D341Med (cell line): ENCODE measurements at regions not wholly inside any gene's neighbourhood (a gene's known extent, or its start where the extent isn't known, plus 50 kb on each side); places are given as distances from the start of the nearest gene placed in this dataset.
A peak's percentile ranks its signal among the peaks of the same experiment; 100 is the strongest.
"Not testable (repeated sequence)": the region's sequence is repeated elsewhere in the genome, so short reads cannot be mapped to it uniquely, and the experiment has no call there.

Experiments used
- DNase-seq: peaks from one replicate; pipeline ENCODE4 v3.0.0; 2012; ENCODE audit warnings: low spot score

DNA sequence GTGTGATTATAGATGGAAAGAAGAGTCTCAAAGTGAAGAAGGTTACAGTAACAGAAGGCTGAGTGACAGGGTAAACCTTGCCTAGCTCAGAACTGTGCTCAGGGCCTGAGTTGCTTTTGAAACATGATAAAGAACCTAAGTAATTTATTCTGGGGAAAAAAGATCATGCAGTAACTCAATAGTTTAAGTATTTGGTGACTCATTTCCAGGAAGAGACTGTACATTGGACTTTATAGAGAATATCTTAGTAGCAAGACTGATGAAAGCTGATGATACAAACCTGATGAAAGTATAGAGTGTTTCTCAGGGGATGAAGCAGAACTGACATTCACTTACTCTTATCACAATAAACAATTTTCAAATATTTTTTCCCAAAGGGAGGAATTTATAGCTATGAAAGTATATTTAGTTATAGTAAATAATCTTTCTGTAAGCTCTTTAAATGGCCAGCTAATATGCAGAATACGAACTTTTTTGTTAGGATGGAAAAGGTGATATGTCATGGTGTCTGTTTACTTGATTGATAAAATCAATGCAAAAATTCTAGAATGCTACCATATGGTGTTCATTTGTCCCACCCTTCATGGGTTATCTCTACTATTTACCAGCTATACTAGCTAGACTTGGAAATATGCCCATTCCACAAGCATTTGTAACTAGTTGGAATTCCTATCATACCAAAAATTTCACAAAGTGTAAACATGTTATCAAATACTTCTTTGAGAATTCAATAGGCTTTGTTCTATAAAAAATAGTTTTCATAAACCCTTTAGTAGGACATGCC is 1265.5 kb upstream of the ACVR2A start:
- DNase-seq: no peak

DNA sequence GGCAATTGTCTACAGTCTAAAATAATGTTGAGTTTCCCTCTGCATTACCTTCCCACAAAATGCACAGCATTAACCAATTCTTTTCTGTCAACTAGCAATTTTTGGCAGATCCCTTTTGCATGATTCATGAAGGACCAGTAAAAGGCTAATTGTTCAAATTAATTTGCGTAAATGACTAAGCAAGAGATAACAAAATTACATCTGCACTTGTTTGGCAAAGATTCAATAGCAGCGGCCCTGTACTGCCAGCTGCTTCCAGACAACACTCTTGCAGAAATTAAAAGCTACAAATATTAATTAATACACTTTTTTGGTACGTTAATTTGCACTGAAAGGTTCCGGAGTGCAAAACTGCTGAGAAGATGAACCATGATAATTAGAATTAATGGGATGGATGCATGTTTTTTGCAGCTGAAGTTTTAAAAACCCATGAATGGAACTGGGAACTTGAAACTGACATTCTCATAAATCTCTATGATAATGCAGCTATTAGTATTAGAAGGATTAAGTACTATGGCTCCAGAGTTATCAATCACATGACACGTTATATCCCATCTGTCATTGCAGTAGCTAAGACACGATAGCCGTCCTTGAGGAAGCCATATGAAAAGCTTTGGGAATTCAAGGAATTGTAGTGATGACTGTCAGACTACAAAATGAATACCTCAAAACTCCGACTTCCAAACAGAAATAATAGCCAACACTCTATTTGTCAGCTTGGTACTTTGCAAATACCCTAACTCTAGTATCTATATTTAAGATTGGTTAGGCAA is 1268.3 kb upstream of the ACVR2A start:
- DNase-seq: peak; percentile 34

DNA sequence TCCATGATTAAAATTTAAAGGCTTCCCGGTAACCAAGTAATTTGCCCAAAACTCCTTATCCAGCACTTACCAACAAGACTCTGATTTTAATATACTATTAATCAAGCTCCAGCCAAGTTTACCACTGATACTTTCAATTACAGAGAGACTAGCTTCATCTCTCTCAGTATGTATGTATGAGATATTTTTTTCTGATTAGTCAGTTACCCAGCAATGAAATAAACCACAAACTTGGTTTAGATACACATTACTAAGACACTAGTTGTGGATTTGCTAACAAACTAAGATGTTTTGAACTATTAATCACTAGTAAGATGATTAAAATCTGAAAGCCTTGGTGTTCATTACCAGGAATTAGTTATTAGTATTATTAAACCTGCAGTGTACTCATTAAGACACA is 1272.2 kb upstream of the ACVR2A start:
- no peak for DNase-seq

DNA sequence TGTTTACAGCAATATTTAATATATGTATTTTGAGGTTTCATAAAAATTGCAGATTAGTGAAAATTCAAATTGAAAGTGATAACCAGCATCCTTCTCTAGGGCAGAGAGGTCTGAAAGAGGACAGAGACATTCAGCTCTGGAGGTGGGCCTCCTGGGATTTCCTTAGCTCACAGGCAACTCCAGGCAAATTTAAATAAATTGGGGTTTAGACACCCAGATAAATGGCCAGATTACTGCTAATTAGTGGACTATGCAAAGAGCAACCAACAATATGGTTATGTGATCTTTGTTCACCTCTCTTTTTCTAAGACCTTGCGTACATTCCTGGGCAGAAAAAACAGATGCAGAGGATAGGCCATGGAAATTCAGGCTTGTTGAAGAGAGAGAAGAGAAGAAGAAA is 1282.8 kb upstream of the ACVR2A start:
- DNase-seq: no peak

DNA sequence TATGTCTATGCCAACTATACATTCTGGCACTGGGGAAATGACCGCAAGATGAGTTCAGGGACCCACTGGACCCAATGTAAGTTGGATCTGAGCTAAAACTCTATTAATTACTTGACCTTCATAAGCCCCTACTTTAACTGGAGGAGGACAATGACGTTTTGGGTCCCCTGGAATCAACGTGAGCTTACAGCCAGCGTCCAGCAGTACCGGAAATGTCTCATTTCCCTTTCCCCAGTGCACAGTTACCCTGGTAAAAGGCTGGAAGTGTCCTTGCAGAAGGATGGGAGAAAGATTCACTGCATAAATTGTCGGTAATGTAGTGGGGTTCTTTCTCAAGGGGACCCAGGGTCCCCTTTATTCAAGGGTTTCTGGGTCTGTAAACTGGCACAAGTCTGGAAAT is 1297.6 kb upstream of the ACVR2A start:
- no peak for DNase-seq

DNA sequence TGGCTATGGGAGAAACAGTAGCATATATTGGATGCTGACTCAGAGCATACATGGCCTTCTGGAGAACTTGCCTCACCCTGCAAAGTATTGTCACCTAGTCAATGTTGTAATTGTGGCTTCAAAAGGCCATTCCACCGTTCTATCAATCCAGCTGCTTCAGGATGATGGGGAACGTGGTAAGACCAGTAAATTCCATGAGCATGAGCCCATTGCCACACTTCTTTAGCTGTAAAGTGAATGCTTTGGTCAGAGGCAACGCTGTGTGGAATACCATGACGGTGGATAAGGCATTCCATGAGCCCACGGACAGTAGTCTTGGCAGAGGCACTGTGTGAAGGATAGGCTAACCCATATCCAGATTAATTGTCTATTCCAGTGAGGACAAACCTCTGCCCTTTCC is 1300.1 kb upstream of the ACVR2A start:
- DNase-seq: no peak

DNA sequence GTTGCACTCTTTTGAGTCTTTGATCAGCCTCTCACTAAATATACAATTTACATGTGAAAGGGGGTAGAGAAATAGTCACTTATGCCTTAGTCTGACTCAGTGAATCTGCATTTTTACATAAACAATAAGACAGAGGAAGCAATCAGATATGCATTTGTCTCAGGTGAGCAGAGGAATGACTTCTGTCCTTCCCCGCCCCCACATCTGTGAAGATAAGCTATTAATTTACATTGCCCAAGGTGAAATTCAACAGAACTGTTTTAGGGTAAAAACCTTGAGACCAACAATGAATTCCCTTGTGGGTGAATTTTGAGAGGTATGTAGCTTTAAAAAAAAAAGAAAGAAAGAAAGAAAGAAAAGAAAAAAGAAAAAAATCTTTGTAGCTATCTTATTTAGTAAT is 1302.9 kb upstream of the ACVR2A start:
- no peak for DNase-seq

DNA sequence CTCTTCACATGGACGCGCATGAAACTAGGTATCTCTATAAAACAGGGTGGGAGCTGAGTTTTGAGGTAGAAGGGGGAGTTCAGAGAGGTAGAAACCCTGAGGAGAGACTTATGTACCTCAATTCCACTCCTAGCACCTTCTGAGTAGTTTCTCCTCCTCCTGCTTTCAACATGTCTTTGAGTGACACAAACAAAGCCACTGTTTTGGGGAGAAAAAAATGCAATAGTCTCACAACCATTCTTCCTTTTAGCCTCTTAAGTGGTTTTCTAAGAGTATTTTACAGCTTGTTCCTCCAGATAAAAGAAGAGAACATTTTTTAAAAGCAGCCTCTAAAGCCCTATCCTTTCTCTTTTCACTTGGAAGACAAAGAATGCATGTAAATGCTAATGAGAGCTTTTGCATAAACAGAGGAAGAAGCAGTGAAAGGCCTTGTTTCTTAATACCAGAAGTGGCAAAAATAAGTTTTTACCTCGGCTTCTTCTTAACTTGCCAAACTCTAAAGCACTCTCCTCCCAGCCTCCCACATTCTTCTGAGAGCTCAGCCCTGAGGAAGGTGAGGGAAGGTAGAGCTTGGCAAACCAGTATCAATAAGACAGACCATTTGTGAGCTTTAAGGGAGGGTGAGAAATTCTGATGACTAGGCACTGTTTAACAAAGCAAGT is 1304.4 kb upstream of the ACVR2A start:
- no peak for DNase-seq

DNA sequence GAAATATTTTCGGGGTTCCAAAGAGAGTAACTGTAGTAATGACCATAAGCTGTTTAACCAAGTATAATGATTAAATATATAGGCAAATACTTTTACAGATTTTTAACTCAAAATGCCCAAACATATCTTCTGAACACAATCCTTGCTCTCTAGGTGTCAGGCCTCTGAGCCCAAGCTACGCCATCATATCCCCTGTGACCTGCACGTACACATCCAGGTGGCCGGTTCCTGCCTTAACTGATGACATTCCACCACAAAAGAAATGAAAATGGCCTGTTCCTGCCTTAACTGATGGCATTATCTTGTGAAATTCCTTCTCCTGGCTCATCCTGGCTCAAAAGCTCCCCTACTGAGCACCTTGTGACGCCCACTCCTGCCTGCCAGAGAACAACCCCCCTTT is 1305.1 kb upstream of the ACVR2A start:
- DNase-seq: not testable (repeated sequence)

DNA sequence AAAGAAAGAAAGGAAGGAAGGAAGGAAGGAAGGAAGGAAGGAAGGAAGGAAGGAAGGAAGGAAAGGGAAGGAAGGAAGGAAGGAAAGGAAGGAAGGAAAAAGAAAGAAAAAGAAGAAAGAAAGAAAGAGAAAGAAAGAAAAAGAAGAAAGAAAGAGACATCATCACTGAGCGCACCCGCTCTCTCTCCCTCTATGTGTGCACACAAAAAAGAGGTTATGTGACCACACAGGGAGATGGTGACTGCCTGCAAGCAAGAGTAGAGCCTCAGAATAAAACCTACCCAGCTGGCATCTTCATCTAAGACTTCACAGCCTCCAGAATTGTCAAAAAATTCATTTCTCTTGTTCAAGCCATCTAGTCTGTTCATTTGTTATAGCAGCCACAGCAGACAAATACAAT is 1307.4 kb upstream of the ACVR2A start:
- no peak for DNase-seq

DNA sequence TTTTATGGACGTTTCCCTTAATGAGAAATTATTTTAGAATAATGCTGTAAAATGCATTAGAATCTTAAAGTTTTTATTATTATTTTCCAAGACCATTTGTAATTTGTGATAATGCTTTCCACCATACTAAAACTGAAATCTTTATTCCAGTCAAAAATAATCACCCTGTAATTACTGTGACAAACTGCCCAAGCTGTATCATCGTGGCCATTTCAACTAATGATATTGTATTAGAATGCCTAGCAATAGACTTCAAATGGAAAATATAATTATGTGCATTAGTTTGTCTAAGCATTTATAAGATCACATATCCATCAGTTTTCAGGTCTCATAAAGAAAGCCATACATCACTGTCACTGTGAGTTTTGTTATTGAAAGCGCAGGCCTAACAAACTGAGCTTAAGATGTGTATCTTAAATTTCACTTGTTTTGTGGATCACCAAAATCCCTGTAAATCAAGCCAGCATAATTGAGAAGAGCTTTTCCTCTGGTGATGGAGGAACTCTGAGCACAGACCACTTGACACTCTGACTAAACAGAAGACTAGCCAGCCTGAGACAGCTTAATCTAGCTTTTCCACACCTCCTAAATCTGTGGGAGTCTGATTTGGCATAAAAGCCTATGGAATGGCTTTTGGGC is 1312.2 kb upstream of the ACVR2A start:
- DNase-seq: no peak

DNA sequence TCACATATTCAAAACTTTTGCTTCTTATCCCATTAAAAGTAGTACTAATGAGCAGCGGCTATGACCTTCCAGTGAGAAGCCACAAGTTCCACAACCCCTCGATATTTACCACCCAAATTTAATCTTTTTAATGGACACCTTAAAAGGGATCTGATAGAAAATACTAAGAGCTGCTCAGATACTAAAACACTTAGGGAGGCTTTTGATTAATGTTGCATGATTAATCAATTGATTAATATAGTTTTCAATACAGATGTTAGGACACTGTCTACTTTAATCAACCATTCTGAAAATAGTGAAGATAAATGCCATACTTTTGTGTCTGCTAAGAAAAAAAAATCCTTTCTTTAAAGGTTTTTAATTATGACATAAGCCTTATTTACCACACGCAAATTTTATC is 1312.8 kb upstream of the ACVR2A start:
- no peak for DNase-seq

DNA sequence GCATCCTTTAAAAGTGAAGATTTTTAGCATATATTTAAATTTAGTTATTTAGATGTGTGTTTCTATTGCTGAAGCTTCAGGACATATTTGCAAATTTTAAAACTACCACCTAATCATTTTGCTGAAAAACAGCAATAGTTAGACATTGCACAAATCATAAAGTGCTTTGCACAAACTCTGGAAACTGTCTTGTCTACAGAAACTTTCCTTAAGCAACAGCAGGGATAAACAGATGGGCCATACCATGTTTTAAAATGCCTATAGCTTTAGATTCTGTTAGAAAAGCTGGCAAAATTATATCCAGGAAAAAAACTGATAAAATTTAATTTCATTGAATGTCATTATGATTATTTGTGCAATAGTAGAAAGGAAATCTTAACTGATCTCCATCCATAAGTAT is 1313.9 kb upstream of the ACVR2A start:
- no peak for DNase-seq

DNA sequence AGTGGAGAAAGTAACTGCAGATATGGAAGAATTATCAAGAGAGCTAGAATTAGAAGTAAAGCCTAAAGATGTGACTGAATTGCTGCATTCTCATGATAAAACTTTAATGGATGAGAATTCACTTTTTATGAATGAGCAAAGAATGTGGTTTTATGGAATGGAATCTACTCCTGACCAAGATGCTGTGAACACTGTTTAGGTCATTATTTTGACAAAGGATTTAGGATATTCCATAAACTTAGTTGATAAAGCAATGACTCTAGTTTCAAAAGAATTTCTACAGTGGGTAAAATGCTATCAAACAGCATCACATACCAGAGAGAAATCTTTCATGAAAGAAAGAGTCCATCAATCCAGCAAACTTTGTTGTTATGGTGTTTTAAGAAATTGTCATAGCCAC is 1317.7 kb upstream of the ACVR2A start:
- no peak for DNase-seq

DNA sequence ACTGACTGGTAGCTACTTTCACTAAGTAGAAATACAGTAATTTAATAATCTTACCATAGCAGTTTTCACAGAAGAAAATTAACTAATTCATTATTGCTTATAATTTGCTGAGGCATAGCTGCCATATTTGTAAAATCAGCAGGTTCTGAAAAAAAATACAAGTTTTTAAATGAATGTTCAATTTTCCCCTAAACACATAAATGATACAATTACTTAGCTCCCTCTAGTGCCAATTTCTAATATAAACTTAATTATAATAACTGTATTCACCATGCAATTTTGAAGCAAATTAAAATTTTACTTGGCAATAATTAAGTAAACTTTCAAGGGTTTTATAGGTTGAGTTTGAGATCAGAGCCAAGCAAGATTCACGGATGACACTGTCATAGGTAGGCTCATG is 1321.6 kb upstream of the ACVR2A start:
- DNase-seq: no peak

DNA sequence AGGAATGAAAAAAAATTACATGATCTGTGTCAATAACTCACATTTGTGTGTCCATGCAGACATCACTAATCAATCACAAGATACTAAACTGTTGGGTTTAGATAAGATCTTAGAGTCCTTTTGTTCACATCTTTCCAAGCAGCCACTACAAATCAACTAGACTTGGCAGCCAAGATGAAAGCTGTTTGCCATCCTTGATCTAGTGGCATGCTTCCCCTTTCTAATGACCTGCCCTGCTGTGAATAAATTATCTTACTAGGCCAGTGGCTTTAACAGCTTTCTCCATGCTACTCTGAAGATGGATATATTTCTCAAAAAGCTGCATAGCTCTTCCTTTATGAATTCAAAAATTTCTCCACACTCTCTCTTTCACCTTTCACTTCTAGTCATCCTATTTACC is 1338.0 kb upstream of the ACVR2A start:
- DNase-seq: no peak

DNA sequence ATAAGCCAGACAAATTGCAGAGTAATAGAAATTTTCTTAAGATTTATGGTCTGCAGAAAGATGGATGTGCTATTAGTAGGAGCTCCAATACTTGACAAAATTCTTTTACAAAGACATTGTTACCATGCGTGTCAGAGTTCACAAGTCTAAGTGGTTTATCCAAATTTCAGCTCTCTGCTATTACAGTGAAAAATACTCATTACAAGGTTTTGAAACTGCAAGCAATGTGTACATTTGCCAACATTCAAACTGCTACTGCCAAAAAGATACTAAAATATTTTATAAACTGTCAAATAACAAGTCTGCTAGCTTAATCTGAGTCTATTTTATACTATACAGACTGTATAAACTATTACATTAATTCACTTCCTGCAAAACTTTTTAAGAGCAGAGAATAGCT is 1341.5 kb upstream of the ACVR2A start:
- DNase-seq: no peak

DNA sequence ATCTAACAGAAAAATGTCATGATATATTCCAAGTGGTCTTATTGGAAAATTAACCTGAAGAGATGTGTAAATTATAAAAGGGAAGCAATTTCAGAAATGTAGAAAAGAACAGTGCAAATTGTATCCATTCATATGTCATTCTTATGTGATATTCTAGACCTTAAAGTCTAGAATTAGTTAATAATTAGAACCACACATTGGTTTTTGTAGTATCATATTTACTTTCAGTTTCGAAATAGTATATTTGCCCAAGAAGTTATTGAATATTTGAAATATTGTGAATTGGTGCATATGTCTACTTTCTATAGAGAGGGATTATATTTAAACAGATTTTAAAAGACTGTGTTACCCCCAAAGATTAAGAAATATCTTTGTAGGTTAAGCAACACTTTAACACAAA is 1348.6 kb upstream of the ACVR2A start:
- DNase-seq: no peak

DNA sequence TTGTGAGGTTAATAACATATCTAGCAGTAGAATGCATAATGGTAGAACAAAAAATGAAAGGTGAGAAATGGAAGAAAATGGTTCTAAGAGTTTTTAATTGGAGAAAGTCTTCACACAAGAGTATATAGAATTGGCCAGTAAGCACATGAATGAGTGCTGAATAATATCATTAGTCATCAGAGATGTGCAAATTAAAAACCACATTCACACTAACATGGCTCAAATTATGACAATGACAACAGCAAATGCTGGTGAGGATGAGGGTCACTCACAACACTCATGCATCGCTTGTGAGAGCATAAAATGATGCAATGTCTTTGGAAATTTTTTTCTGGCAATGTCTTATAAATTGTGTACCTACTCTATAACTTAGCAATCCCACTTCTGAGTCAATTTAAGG is 1355.4 kb upstream of the ACVR2A start:
- DNase-seq: no peak

DNA sequence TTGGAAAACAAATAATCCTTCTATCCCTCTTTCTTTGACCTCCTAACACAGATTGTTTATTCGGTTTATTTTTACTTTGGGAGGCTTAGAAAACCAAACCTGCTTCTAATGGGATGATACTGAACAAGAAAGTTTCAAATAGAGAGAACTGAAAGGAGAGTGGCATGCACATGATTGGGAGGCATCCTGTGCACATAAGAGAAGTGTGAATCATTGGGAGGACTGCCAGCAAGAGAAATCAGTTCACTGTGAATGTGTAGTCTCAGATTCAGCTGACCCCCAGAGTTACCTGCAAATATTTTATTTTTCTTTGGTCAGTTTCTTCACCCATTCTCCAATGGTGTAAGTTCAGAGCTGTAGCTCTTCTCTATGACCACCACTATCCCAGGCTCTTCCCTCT is 1363.2 kb upstream of the ACVR2A start:
- no peak for DNase-seq

DNA sequence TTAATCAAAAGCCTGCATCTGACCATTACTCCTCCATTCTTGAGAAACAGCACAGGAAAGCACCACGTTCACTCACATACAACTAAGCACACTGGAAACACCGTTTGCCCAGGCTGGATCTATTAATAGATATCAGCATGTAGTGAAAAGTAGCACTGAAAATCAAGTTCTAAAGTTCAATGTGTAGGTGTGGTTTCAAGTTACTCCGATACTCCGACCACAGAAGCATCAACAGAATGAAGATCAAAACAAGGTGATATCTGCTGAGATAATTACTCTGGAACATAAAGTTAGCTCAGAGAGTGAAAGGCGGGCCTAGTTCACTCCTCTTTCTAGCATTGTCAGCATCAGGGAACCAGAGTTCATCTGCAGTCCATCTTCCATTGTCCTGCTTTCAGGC is 1367.4 kb upstream of the ACVR2A start:
- DNase-seq: no peak

DNA sequence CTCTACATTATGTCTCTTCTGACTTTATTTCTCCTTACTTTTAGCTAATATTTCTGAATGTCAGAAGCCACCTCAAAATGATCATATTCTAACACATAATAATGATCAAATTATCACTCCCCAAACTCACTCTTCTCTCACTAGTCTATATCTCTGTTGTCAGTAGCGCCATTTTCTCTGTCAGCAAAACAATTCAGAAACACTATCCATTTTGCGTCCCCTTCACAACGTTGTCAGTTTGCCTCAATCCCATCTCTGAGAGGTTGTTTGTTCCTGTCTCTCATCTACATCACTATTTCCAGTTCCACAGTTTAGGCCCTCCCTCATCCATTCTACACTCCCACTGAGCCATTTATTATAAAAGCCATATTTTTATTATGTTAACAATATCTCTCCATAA is 1376.3 kb upstream of the ACVR2A start:
- no peak for DNase-seq

DNA sequence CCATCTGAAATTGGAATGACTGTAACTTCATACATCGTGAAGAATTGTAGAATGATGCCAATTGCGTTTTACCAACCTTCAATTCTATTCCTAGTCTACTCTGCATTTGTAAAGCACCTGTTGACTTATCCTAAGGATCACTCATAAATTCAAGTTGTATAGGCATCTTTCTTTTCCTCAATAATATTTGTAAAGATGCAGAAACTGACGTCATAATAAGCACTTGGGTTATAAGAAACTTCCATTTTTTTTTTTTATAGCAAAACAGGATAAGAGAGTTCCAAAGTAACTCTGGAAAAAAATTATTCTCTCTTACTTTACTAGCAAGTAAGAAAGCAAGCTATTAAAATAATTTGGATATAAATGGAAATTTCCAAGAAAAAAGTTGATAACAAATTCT is 1377.4 kb upstream of the ACVR2A start:
- DNase-seq: no peak
